ENCODE measurements at regions not wholly inside any gene's neighbourhood (a gene's known extent, or its start where the extent isn't known, plus 50 kb on each side); places are given as distances from the start of the nearest gene placed in this dataset.
"Not testable (repeated sequence)": the region's sequence is repeated elsewhere in the genome, so short reads cannot be mapped to it uniquely, and the experiment has no call there.

GRCh38 chr15:31488437-31489204 is 162.0 kb downstream of the KLF13 start:
- DNase-seq: peak; percentile 71

GRCh38 chr15:31489281-31489680 is 162.6 kb downstream of the KLF13 start:
- DNase-seq: no peak

- peak; percentile 63 for DNase-seq
Measured at GRCh38 chr15:31489801-31490646, 163.4 kb downstream of the KLF13 start.

GRCh38 chr15:31494786-31495185 is 168.2 kb downstream of the KLF13 start:
- no peak for DNase-seq

GRCh38 chr15:31495281-31495680 is 168.6 kb downstream of the KLF13 start:
- DNase-seq: no peak

GRCh38 chr15:31497838-31498237 is 171.2 kb downstream of the KLF13 start:
- no peak for DNase-seq

- DNase-seq: no peak
Measured at GRCh38 chr15:31498329-31498728, 171.7 kb downstream of the KLF13 start.

GRCh38 chr15:31498756-31499155 is 172.1 kb downstream of the KLF13 start:
- DNase-seq: no peak

- no peak for DNase-seq
Measured at GRCh38 chr15:31499236-31499952, 172.8 kb downstream of the KLF13 start.

GRCh38 chr15:31499953-31500765 is 173.5 kb downstream of the KLF13 start:
- DNase-seq: no peak

GRCh38 chr15:31500766-31501449 is 174.3 kb downstream of the KLF13 start:
- no peak for DNase-seq

GRCh38 chr15:31501536-31502157 is 175.0 kb downstream of the KLF13 start:
- no peak for DNase-seq

- no peak for DNase-seq
Measured at GRCh38 chr15:31502541-31503229, 176.1 kb downstream of the KLF13 start.

- DNase-seq: no peak
Measured at GRCh38 chr15:31503256-31503655, 176.6 kb downstream of the KLF13 start.

- DNase-seq: no peak
Measured at GRCh38 chr15:31503758-31504461, 177.3 kb downstream of the KLF13 start.

- no peak for DNase-seq
Measured at GRCh38 chr15:31504462-31504839, 177.8 kb downstream of the KLF13 start.

GRCh38 chr15:31507573-31507972 is 180.9 kb downstream of the KLF13 start:
- DNase-seq: not testable (repeated sequence)

GRCh38 chr15:31508656-31509055 is 182.0 kb downstream of the KLF13 start:
- no peak for DNase-seq

- no peak for DNase-seq
Measured at GRCh38 chr15:31510057-31510456, 183.4 kb downstream of the KLF13 start.

- peak; percentile 69 for DNase-seq
Measured at GRCh38 chr15:31511707-31512310, 185.2 kb downstream of the KLF13 start.

Data from CD4-positive, alpha-beta T cell treated with Interleukin-12 subunit alpha and Interleukin-12 subunit beta, for 1 hour (primary cell).